HG02840 (cell line): ENCODE measurements at regions not wholly inside any gene's neighbourhood (a gene's known extent, or its start where the extent isn't known, plus 50 kb on each side); places are given as distances from the start of the nearest gene placed in this dataset.
"Not testable (repeated sequence)": the region's sequence is repeated elsewhere in the genome, so short reads cannot be mapped to it uniquely, and the experiment has no call there.

Source experiments
- ATAC-seq: cut with Tn5 transposase; IDR thresholded peaks from one replicate; pipeline ENCODE4 v1.9.1; 2021; ENCODE audit warnings: mild to moderate bottlenecking, moderate library complexity, moderate number of reproducible peaks; ENCODE audit not compliant: unreplicated experiment, low FRiP score

DNA sequence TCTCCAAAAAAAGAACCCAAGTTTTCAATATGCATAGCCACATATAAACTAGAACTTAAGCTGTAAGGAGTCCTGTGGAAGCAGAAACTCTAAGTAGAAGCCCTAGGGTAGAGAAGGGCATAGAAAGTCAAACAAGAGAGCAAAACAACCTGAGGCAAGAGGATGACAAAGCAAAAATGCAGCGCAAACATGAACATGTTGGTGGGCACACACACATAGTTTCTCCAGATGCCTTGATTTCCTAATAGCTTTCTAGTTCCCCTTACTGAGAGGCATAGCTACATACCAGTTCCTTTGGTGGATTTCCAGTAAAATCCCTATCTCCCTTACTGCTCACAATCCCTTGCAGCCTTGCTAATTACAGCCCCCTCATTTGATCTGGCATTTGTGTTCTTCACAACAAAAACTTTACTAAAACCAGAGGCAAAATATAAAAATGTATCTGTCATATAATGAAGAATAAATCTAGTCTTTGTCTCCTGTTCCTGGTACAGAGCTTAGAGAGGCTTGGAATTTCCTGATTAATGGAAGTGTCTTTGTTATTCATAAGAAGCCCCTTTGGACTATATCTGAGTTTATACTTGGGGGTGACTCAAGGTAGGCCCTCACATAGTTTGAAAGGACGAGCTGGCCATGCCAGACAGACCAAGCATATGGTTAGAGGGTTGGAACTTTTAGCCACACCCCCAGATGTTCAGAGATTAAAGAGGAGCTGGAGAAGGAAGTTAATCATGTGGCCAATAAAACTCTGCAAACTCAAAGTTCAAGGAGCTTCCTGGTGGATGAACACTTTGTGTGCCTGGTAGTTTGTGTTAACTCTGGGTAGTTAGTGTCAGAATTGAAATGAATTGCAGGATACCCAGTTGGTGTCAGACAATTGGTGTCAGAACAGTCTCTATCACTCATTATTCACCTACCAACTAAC lies 52.7 kb upstream of the ZCCHC13 start:
- ATAC-seq, result no peak

DNA sequence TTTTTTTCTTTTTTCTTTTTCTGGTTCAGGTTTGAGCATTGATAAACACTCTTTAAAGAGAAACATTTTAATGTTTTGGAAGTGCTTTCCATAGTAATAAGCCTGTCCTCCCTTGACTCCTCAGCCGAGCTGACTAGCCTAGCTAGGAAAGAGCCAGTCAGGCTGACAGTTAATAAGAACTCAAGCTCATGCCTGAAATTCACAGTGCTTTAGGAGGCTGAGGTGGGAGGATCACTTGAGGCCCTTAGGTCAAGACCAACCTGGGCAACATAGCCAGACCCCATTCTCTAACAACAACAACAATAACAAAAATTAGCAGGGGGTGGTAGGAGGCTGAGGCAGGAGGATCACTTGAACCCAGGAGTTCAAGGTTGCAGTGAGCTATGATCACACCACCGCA lies 53.4 kb upstream of the ZCCHC13 start:
- no peak for ATAC-seq

DNA sequence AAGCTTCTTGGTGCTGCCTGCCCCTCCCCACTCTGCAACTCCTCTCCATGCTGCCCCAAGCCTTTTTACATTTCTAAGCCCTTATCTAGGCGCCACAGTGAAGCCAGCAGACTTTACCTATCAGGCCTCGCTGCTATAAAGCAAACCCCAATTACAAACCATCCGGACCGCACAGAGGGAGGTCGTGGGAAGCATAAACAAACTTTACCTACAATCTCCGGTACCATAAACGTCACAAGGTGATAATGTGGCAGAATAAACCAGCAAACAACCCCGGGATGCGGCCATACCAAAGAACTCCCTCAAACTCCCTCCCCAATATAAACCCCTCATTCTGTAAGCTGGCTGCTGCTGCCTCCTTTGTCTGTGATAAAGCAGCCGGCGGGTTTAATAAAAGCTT lies 54.0 kb upstream of the ZCCHC13 start:
- ATAC-seq, result no peak

DNA sequence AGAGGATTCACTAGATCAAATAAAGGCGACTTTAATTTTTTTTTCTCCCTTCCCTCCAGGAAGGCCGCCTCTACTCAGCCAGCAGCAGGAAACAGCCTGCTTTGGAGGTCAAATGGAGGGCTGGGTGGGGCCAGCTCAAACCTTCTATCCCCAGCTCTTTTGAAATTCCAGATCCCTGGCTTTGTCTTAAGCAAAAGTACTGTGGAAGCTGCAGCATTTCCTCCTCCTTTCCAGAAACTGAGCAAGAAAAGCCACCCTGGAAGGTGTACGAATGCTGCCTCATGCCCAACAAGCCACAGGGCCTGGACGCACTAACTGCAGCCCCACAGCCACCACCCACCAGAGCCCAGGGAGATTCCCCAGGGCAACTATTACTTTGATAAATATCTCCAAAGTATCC lies 55.1 kb upstream of the ZCCHC13 start:
- no peak for ATAC-seq

DNA sequence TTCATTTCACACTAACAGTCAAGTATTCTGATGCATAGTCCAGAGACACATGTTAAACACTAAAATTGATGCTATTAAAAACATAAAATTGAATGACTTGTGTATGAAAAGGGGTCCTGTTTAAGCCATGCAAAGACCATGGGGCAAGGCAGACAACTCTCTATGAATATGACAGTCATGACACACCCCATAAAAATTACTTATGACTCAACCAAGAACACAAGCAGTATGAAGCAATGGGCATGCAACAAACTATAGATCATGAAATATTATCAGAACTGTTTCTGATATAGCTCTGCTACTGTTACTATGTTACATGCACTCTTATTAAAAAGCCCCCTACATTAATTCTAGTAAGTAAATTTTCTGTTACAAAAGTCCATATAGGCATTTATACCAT lies 57.5 kb upstream of the ZCCHC13 start:
- ATAC-seq, result no peak

DNA sequence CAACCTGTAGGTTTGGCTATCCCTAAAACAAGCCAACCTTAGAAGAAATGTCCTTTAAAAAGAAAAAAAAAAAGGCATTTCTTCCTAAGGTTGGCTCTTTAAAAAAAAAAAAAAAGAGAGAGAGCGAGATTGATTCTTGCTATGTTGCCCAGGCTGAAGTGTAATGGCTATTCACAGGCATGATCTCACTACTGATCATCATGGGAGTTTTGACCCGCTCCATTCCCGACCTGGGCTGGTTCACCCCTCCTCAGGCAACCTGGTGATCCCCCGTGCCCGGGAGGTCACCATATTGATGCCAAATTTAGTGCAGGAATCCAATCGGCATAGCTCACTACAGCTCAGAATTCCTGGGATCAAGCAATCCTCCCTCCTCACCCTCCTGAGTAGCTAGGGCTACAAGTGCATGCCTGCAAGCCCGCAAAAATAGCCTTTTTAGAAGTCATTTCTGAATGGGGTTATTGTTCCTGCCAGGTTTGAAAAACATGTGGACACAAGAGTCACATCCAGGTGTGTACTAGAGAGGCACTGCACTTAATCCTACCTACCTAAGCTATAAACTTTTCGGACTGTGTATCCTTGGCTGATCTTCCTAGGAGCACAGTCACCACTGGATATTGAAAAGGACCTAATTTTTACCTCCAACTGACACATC lies 61.4 kb upstream of the ZCCHC13 start:
- no peak for ATAC-seq

DNA sequence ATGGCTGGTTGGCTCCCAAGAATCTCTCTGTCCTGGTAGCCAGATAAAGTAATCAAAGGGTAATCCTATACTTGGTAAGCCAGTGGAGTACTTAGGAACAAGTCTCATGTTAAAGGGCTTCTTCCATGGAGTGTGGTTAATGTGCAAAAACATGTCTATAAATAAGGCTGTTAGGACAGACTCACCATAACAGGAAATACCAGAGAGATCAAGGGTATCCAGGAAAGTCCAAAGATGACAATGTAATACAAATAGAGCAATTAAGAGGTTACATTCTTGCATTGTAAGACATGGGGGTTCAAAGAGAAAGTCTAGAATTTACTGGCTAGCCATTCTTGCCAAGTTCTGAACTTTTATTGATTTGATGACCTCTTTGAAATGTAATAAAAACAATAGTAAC lies 61.9 kb upstream of the ZCCHC13 start:
- no peak for ATAC-seq

DNA sequence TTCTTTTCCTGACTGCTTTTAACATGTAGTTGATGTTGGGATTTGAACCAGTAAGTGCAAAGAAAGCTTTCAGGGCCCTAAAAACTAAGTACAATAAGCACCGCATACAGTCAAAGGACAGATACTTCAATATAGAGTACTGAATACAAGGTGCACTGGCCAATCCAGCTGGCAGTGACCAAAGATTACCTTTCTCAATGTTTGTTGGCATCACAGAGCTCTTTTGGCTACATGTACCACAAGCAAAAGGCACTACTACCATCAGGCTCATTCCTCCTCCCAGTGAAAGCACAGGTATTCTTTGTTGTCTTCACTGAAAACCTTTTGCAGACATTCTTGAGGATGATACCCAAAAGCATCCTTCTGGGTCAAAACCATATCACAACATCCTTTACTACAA lies 65.2 kb upstream of the ZCCHC13 start:
- ATAC-seq, result no peak

DNA sequence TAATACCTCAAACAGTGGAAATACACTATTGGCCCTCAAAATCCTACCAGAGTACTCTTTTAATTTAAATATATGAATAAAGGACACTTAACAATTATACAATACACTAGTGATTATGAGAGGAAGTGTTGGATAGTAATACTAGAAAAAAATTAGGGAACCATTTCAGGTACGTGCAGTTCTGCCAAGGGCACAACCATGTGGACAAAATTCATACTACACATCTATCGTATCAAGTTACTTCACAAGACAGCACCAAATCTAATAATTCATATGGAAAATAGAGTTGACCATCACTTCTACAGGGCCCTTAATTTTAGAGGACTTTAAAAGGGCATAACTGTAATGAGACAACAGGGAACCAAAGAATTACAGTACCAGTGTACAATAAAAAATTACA lies 69.2 kb upstream of the ZCCHC13 start:
- no peak for ATAC-seq

DNA sequence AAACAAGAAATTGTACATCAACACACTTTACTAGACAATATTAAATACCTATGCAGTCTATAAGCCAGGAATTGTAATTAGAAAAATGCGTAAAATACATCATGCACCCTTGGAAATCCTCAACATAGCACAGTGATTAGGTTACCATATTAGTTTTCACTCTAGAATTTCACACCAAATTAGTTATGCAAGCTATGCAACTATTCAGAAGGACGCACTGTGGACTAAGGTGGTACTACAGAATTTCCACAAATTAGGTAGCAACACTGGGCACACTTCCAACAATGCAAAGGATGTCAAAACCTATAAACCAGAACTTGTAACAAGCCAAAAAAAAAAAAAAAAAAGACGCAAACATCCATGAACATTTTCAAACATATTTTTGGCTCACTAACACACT lies 71.1 kb upstream of the ZCCHC13 start:
- ATAC-seq, result no peak

DNA sequence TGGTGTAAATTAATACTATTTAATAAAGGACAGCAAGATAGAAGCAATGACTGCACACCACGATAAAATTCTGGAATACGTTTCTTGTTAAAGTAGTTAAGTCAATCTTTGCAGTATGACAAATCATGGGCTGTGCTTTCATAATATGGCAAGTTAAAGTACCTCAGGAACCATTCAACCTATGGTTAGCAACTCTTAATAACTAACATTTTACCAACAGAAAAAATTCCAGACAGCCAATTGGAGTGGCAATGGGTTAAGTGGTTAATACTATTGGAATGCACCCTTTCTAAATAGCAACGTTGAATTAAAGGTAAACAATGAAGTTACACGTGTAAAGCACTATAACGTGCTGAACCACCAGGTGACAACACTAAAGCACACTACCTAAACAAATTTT lies 72.4 kb upstream of the ZCCHC13 start:
- ATAC-seq, result no peak

DNA sequence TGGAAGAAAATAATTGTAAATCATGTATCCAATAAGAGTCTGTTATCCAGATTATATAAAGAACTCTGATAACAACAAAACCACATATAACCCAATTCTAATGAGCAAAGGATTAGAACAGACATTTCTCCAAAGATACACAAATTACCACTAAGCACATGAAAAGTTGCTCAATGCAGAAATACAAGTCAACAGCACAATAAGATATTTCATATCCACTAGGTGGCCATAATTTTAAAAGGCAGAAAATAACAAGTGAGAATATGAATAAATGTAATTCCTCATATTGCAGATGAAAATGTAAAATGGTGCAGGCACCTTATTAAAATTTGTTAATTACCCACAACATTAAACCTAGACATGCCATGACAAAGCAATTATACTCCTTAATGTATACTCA lies 73.9 kb upstream of the ZCCHC13 start:
- no peak for ATAC-seq

DNA sequence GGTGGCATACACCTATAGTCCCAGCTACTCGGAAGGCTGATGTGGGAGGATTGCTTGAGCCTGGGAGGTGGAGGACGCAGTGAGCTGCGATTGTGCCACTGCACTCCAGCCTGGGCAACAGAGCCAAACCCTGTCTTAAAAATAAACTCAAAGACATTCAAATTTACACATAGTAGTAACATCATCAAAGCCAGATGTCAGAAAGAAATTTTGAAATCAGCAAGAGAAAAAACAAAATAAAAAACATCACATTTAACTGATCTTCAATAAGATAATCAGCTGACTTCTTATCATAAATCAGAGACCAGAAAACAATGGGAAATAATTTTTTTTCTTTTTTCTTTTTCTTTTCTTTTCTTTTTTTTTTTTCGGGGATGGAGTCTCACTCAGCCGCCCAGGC lies 78.9 kb upstream of the ZCCHC13 start:
- no peak for ATAC-seq

DNA sequence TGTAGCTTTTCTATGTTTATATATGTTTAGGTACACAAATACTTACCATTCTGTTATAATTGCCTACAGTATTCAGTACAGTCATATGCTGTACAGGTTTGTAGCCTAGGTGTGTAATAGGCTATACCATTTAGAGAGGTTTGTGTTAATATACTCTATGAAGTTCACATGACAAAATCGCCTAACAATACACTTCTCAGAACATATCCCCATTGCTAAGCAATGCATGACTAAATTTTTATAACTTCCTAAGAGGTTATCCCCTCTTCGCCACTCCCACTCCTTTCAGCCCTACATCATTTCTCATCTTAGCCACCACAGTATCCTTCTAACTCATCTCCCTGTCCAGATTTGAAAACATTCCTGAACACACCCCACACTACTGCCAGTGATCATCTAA lies 83.7 kb upstream of the ZCCHC13 start:
- no peak for ATAC-seq

DNA sequence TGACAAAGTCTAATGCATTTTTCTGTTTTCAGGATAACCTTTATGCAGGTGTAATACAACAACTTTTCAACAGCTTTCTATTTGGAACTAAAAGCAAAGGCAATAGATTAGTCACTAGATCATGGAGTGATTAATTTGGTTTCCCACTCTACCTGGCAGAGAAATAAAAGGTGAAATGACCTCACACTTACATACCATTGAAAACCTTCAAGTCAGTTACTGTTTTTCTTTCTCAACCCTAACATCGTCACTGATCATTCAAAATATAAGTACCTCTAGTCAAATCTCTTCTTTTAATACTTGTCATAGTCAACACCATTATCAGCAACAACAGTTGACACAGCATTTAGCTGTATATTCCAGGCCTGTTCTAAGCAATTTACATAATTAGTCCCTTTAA lies 85.1 kb upstream of the ZCCHC13 start:
- no peak for ATAC-seq

DNA sequence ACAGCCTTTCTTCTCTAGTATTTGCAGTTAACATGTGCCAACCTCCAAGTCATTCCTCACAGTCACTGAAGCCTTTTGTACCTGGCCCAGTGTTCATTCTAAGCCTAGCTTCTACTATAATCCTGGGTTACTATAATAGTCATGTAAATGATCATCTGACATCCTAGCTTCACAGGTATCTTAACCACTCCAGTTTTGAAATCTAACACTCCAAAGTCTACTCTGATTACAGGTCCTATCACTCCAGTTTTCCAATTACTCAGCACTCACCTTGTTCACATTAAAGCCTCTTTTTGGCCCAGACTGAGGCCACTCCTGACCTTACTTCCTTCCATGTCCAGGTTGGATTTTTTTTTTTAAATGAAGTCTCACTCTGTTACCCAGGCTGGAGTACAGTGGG lies 87.6 kb upstream of the ZCCHC13 start:
- ATAC-seq, result no peak

DNA sequence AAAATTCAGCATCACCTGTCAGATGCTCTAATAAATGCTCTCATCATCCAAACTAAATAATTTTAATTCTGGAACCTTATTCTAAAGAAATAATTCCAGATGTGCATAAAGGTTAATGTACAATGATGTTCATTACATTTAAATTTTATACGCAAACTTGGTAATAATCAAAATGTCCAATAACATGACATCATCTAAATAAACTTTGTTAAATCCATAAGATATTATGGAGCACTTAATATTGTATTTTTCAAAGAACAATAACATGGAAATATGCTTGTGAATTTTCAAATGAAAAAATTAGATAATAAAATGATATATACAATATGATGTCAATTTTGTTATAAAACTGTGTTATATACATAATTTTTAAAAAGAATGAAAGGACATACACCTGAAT lies 92.1 kb upstream of the ZCCHC13 start:
- ATAC-seq, result no peak

DNA sequence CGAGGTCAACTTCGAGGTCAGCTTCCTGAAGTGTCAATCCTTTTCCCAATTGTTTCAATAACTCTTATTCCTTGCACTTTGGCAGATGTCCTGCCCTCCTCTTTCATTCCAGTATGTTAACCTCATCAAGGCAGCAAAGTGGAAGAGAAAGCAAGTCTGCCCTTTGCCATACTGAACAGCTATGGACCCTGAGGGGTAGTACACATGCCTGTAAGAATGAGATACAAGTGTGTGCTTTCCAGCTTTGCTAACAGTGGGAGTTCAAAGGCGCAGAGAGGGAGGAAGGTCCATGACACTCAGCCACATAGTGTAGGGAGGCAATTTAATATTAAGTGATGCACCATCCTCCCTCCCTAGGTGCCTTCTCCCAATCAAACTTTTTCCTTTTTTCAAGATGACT lies 96.4 kb upstream of the ZCCHC13 start:
- no peak for ATAC-seq

DNA sequence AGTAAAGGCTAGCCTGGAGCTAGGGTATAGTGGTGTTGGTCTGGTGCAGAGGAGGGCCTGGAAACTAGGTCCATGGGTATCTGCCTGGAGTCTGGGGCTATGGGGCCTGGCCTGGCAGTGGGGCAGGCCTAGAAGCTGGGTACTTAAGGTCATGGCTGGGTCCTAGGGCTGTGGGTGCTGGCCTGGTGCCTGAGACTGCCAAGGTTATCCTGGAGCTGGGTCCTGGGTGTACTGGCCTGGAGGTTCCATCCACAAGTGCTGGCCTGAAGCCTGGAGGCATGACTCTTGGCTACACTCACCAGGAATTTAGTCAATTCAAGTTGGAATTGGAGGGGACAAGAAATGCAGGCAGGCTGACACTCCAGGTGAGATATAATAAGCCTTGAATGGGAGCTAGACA lies 108.4 kb upstream of the ZCCHC13 start:
- no peak for ATAC-seq

DNA sequence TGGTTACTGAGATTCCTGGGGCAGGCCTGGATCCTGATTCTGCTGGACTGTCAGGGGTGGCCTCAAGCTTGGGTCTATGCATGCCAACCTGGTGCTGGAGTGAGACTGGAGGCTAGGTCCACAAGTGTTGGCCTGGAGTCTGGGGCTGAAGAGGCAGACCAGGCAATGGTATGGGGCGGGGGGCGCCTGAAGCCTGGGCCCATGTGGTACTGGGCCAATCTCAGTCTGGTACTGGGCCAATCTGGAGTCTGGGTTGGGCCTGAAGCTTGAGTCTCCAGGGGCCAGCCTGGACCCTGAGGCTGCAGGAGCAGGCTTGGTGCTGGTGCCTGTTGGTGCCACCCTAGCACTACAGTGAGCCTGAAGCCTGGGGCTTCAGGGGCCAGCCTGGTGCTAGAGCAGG lies 108.9 kb upstream of the ZCCHC13 start:
- ATAC-seq, result no peak

DNA sequence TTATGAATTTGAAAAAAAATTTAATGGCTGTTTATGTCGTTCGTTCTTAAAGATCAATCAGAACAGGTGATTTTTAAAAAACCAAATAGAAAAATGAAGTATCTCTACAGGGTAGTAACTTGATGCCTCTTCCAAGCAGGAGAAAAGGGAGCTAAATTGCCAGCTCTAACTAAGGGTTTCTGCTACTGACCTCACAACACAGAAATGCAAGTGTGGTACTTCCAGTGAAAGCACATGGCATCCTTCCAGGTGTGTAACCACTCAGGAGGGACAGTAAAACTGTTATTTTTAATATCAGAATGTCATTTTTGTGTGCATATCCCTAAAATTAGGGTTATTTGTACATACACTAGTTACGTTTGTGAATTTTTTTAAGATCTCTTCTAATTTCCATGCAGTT lies 116.8 kb upstream of the ZCCHC13 start:
- ATAC-seq, result no peak

DNA sequence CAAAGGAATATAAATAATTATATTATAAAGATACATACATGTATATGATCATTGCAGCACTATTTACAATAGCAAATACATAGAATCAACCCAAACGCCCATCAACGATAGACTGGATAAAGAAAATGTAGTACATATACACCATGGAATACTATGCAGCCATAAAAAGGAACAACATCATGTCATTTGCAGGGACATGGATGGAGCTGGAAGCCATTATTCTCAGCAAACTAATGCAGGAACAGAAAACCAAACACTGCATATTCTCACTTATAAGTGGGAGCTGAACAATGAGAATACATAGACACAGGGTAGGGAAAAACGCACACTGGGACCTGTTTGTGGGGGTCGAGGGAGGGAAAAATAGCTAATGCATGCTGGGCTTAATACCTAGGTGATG lies 120.9 kb upstream of the ZCCHC13 start:
- not testable (repeated sequence) for ATAC-seq
